ENCODE measurements at regions not wholly inside any gene's neighbourhood (a gene's known extent, or its start where the extent isn't known, plus 50 kb on each side); places are given as distances from the start of the nearest gene placed in this dataset.

- no peak overlapping the region for H3K27ac ChIP-seq (ENCODE audit: low read depth, low read length)
- ChIA-PET CTCF (no interaction called here), POLR2A (no interaction called here), RAD21 (ENCODE audit: low non-redundant PET in 1 of 2, low total read pairs in 2 of 2, uncharacterized antibody in 2 of 2, unreplicated experiment in 2 of 2) (no interaction called here)
- H3K79me2 ChIP-seq (ENCODE audit: insufficient read depth, low read length), result no peaks in the 10 kb centered on the region
- ATAC-seq (no peak), DNase-seq (ENCODE audit: low read depth, low spot score) (no peak)
- no peaks in the 10 kb centered on the region for H3K9me3 ChIP-seq (ENCODE audit: control insufficient read depth in 1 of 2, insufficient read depth in 1 of 2, low read depth in 1 of 2, low read length in 2 of 2)
- no peaks in the 10 kb centered on the region for H3K36me3 ChIP-seq (ENCODE audit: control insufficient read depth in 1 of 2, insufficient read depth in 2 of 2, low read length in 2 of 2)
- intact Hi-C loops (cut with micrococcal nuclease), result no loop called here
- no peak overlapping the region for H3K4me2 ChIP-seq (ENCODE audit: low read length)
- TF ChIP-seq POLR2AphosphoS5 (IDR thresholded peaks at IDR 0.05; ENCODE audit: low read depth, low read length) (no peak), ZFX (IDR thresholded peaks at IDR 0.05) (no peak), EZH2 (IDR thresholded peaks at IDR 0.05) (no peak), ZNF274 (IDR thresholded peaks at IDR 0.05; ENCODE audit: low read depth, low read length) (no peak), JUND (IDR thresholded peaks at IDR 0.05) (no peak)
- no peaks in the 10 kb centered on the region for H4K20me1 ChIP-seq (ENCODE audit: insufficient read depth)
- no peaks in the 10 kb centered on the region for H3K9me2 ChIP-seq (ENCODE audit: insufficient read depth)
- no TSS peak for BruUV-seq (replicated peaks)
- no peaks in the 10 kb centered on the region for H3K27me3 ChIP-seq (ENCODE audit: insufficient read depth, low read length)
- H3K4me3 ChIP-seq (replicated peaks in 1 of 2; ENCODE audit: low read depth in 1 of 2, low read length in 2 of 2), result no peak overlapping the region
- no peak overlapping the region for H3K9ac ChIP-seq (ENCODE audit: low read length)
- H2AFZ ChIP-seq (ENCODE audit: low read depth, low read length, poor library complexity, severe bottlenecking), result no peak overlapping the region
- peaks cover 11 to 19% of the 10 kb centered on the region in 2 experiments; a peak in 3 of 4 replicates for H3K4me1 ChIP-seq (ENCODE audit: control insufficient read depth in 1 of 2, insufficient read depth in 2 of 2, low read length in 2 of 2)
Measured at GRCh38 chr11:69213964-69214363, 58.2 kb downstream of the SMIM38 start.

- intact Hi-C loops (cut with micrococcal nuclease), result no loop called here
- no peak overlapping the region for H3K9ac ChIP-seq (ENCODE audit: low read length)
- H3K79me2 ChIP-seq (ENCODE audit: insufficient read depth, low read length), result no peaks in the 10 kb centered on the region
- H3K4me2 ChIP-seq (ENCODE audit: low read length), result no peak overlapping the region
- H3K27ac ChIP-seq (ENCODE audit: low read depth, low read length), result no peak overlapping the region
- DNase-seq (ENCODE audit: low read depth, low spot score) (no peak), ATAC-seq (no peak)
- no TSS peak for BruUV-seq (replicated peaks)
- no peak overlapping the region for H2AFZ ChIP-seq (ENCODE audit: low read depth, low read length, poor library complexity, severe bottlenecking)
- POLR2A ChIA-PET, result no interaction called here
- H3K4me1 ChIP-seq (ENCODE audit: control insufficient read depth in 1 of 2, insufficient read depth in 2 of 2, low read length in 2 of 2), result peaks cover 11 to 15% of the 10 kb centered on the region in 2 experiments; a peak in 3 of 4 replicates
- H3K9me2 ChIP-seq (ENCODE audit: insufficient read depth), result no peaks in the 10 kb centered on the region
- CTCF ChIA-PET, result no interaction called here
- RAD21 ChIA-PET (ENCODE audit: low non-redundant PET in 1 of 2, low total read pairs in 2 of 2, uncharacterized antibody in 2 of 2, unreplicated experiment in 2 of 2), result no interaction called here
- no peaks in the 10 kb centered on the region for H4K20me1 ChIP-seq (ENCODE audit: insufficient read depth)
- no peaks in the 10 kb centered on the region for H3K9me3 ChIP-seq (ENCODE audit: control insufficient read depth in 1 of 2, insufficient read depth in 1 of 2, low read depth in 1 of 2, low read length in 2 of 2)
- H3K36me3 ChIP-seq (ENCODE audit: control insufficient read depth in 1 of 2, insufficient read depth in 2 of 2, low read length in 2 of 2), result no peaks in the 10 kb centered on the region
- no peaks in the 10 kb centered on the region for H3K27me3 ChIP-seq (ENCODE audit: insufficient read depth, low read length)
- H3K4me3 ChIP-seq (replicated peaks in 1 of 2; ENCODE audit: low read depth in 1 of 2, low read length in 2 of 2), result no peak overlapping the region
- TF ChIP-seq TCF7L2 (IDR thresholded peaks at IDR 0.05; ENCODE audit: borderline replicate concordance, extremely low read depth, insufficient read depth, insufficient read length), result no peak
- TF ChIP-seq SRF (IDR thresholded peaks at IDR 0.05; ENCODE audit: low read depth), result no peak
- no peak for TF ChIP-seq POLR2A (IDR thresholded peaks at IDR 0.05; ENCODE audit: borderline replicate concordance, extremely low read depth, insufficient read depth, insufficient read length)
- TF ChIP-seq ELF1 (IDR thresholded peaks at IDR 0.05; ENCODE audit: borderline replicate concordance, low read depth), result no peak
- TF ChIP-seq MAX (IDR thresholded peaks at IDR 0.05), result no peak
- TF ChIP-seq EGR1 (IDR thresholded peaks at IDR 0.05; ENCODE audit: low read depth), result no peak
- TF ChIP-seq CTCF (IDR thresholded peaks at IDR 0.05 in 2 of 3, conservative IDR thresholded peaks at IDR 0.05 in 1 of 3; ENCODE audit: borderline replicate concordance in 1 of 3, insufficient read depth in 1 of 3, low read depth in 2 of 3, low read length in 2 of 3), result no peak
- TF ChIP-seq EZH2 (IDR thresholded peaks at IDR 0.05), result no peak
- TF ChIP-seq ZBTB33 (IDR thresholded peaks at IDR 0.05; ENCODE audit: extremely low read depth, insufficient replicate concordance, low read length), result no peak
- no peak for TF ChIP-seq SIN3A (IDR thresholded peaks at IDR 0.05; ENCODE audit: low read depth)
- no peak for TF ChIP-seq JUND (IDR thresholded peaks at IDR 0.05)
Measured at GRCh38 chr11:69215216-69215615, 59.5 kb downstream of the SMIM38 start.
